GM12873 (cell line): ENCODE measurements at regions not wholly inside any gene's neighbourhood (a gene's known extent, or its start where the extent isn't known, plus 50 kb on each side); places are given as distances from the start of the nearest gene placed in this dataset.

ENCODE experiments used
- CTCF ChIP-seq: IDR thresholded peaks from 2 replicates; pipeline ENCODE4 v1.5.1; 2012; ENCODE audit warnings: low read depth, mild to moderate bottlenecking, moderate library complexity, low read length, control low read depth; ENCODE audit not compliant: insufficient read depth; ENCODE audit errors: missing control alignments

GRCh38 chr19:32130332-32130731 lies 215.1 kb upstream of the ZNF507 start:
- no peak for TF ChIP-seq CTCF

- no peak for TF ChIP-seq CTCF
Observed at GRCh38 chr19:32131005-32131404, 214.4 kb upstream of the ZNF507 start.

DNA sequence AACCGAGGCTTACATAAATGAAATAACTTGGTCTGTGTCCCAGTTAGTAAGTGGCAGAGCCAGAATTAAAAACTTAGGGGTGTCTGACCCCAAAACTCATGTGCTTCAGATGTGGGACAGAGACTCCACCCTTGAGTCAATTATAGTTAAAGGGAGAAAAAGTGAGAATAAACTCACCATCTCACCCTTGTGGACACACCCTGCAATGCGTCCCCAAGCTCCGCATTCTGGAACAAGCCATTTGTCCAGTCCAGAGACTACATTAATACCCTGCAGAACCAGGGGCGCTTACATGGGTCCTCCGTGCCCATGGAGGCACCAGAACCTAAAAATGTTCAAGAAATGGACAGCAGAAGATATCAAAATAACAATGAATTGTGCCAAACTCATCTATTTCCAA lies 207.0 kb upstream of the ZNF507 start:
- no peak for TF ChIP-seq CTCF

DNA sequence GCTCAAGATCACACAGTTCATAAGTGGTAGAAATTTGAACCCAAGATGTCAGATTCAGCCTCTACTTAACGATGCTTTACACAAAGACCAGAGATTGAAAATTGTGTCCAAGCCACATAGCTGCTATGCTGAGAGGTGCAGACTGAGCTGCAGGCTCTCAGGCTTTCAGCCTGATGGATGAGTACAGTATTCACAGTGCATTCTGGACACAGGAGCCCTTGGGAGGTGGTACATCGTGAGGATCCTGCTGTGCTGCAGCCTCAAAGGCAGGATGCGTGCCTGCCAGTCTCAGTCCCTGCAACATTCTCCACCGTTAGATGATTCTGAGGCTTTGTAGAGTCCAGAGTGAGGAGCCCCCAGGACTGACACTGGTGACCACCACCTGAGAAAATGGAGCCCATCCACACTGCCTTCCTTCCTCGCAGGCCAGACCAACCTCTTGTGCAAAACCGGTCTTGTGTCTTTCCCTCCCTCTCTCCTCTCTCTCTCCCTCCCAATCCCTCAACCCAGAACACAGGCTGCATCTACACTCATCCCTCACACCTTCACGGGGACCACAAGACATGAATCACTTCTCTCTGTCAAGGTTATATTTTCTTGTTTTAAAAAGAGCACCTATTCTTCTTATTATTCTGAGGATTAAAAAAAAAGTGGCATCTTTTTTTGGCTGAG lies 203.4 kb upstream of the ZNF507 start:
- TF ChIP-seq CTCF, result no peak

DNA sequence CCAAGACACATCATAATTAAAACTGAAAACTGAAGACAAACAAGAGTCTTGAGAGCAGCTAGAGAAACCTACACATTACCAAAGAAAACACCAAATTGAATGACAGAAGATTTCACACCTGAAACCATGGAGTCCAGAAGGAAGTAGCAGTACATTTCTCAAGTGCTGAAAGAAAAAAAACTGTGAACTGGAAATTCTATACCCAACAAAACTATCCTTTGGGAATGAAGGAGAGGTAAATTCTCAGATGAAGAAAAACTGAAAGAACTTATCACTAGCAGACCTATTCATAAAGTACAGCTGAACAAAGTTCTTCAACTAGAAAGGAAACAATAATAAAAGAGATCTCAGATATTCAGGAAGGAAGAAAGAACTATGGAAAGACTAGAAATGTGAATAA lies 198.7 kb upstream of the ZNF507 start:
- no peak for TF ChIP-seq CTCF

DNA sequence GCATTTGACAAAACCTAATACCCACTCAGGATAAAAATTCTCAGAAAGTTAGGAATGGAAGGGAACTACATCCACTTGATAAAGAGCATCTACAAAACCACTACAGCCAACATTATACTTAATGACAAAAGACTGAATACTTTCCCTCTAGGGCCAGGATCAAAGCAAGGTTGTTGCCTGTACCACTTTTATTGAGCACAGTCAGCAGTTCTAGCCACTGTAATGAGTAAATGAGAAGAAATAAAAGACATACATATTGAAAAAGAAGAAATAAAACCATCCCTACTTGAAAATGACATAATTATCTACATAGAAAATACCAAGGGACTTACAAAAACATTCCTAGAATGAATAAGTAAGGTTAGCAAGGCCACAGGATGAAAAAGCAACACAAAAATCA lies 194.8 kb upstream of the ZNF507 start:
- no peak for TF ChIP-seq CTCF

DNA sequence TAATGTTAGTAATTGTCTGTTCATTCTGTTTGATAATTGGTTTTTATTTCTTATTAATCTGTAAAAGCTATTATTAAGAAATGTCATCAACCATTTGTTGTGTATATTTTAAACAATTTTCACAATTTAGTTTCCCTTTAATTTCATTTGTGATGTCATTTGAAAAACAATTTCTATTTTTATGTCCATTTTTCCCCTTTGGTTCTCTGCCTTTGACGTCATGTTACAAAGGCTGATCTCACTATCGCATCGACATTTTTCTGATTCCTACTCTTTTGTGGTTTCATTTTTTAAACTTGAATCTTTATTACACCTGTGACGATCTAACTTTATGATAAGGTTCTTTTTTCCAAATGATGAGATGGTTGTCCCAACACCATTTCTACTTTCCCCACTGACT lies 191.0 kb upstream of the ZNF507 start:
- no peak for TF ChIP-seq CTCF
